Prostate gland (tissue), 2 donors: ENCODE measurements at regions not wholly inside any gene's neighbourhood (a gene's known extent, or its start where the extent isn't known, plus 50 kb on each side); places are given as distances from the start of the nearest gene placed in this dataset.

ENCODE experiments used
- DNase-seq: peaks from one replicate; pipeline ENCODE4 v3.0.0-alpha.2; 2019; ENCODE audit warnings: low spot score
- H3K27ac ChIP-seq, 2 donors: fragments of 200-600 bp; sonication (generic); 2 replicates each; pipeline ENCODE4 v1.5.1; 2017 to 2019
- H3K27me3 ChIP-seq: fragments of 200-600 bp; sonication (generic); replicated peaks from 2 replicates; pipeline ENCODE4 v1.5.1; 2019; ENCODE audit not compliant: insufficient read depth
- H3K36me3 ChIP-seq, 2 donors: fragments of 200-600 bp; sonication (generic); 1 replicate in 1 of 2; 2 replicates in 1 of 2; pipeline versions ENCODE4 v1.5.1 to v1.8.1; 2017 to 2019
- H3K4me1 ChIP-seq: fragments of 200-600 bp; sonication (generic); replicated peaks from 2 replicates; pipeline ENCODE4 v1.5.1; 2019
- H3K4me3 ChIP-seq, 2 donors: fragments of 200-600 bp; sonication (generic); 2 replicates each; pipeline ENCODE4 v1.5.1; 2017 to 2019
- H3K9me3 ChIP-seq: fragments of 200-600 bp; sonication (generic); 2 replicates; pipeline ENCODE4 v1.5.1; 2017
- CTCF ChIP-seq, 4 experiments: fragments of 200-600 bp in 2 of 4; fragments of 450-650 bp in 2 of 4; sonication (generic) in 2 of 4; IDR thresholded peaks; 1 replicate in 3 of 4; 2 replicates in 1 of 4; pipeline ENCODE4 v1.5.1; 2016 to 2019; ENCODE audit warnings: antibody characterized with exemption in 4 of 4, mild to moderate bottlenecking in 2 of 4, moderate library complexity in 2 of 4
- POLR2A ChIP-seq: fragments of 450-650 bp; IDR thresholded peaks from one replicate; pipeline ENCODE4 v1.6.1; 2016; ENCODE audit warnings: antibody characterized with exemption, mild to moderate bottlenecking
- POLR2AphosphoS5 ChIP-seq: sonication (generic); formaldehyde crosslinking; IDR thresholded peaks from one replicate; pipeline ENCODE4 v1.6.1; 2017; ENCODE audit warnings: antibody characterized with exemption
- WGBS: methylation state at CpG from one replicate; pipeline ENCODE4 v1.1.5; 2018; 5-methylcytosine and 5-hydroxymethylcytosine counted together
- intact Hi-C: fragments of 100-400 bp; cut with DNase I; formaldehyde crosslinking; loops from one replicate; pipeline ENCODE4 v1.14.2; 2022

- no peak overlapping the region for H3K27ac ChIP-seq
- no peak overlapping the region for H3K4me3 ChIP-seq
- intact Hi-C loops, result no loop called here
- no peaks in the 10 kb centered on the region for H3K36me3 ChIP-seq
- H3K4me1 ChIP-seq, result no peaks in the 10 kb centered on the region
- WGBS, result 73% methylated on average over 11 of the region's 11 CpGs
- TF ChIP-seq POLR2A (no peak), POLR2AphosphoS5 (no peak), CTCF (IDR thresholded peaks at IDR 0.05) (no peak)
- H3K9me3 ChIP-seq, result no peaks in the 10 kb centered on the region
- DNase-seq, result no peak
- no peaks in the 10 kb centered on the region for H3K27me3 ChIP-seq
Measured at GRCh38 chr12:11499806-11500187, 104.4 kb upstream of the PRB2 start.

GRCh38 chr12:11500188-11500860 lies 105.0 kb upstream of the PRB2 start:
- peak; percentile 77 for DNase-seq
- H3K36me3 ChIP-seq, result no peaks in the 10 kb centered on the region
- no peaks in the 10 kb centered on the region for H3K9me3 ChIP-seq
- intact Hi-C loops, result no loop called here
- H3K27me3 ChIP-seq, result no peaks in the 10 kb centered on the region
- no peak for TF ChIP-seq POLR2A
- TF ChIP-seq CTCF (IDR thresholded peaks at IDR 0.05), result no peak
- TF ChIP-seq POLR2AphosphoS5, result peak; percentile 64
- no peaks in the 10 kb centered on the region for H3K4me1 ChIP-seq
- H3K4me3 ChIP-seq, result no peak overlapping the region
- 4% methylated on average over 61 of the region's 62 CpGs for WGBS
- no peak overlapping the region for H3K27ac ChIP-seq

- no peak for TF ChIP-seq POLR2AphosphoS5
- no peak for TF ChIP-seq CTCF (IDR thresholded peaks at IDR 0.05)
- TF ChIP-seq POLR2A, result no peak
- no peak for DNase-seq
- Histone ChIP-seq H3K27ac (no peak overlapping the region), H3K36me3 (no peaks in the 10 kb centered on the region), H3K27me3 (no peaks in the 10 kb centered on the region), H3K9me3 (no peaks in the 10 kb centered on the region), H3K4me1 (no peaks in the 10 kb centered on the region), H3K4me3 (no peak overlapping the region)
- intact Hi-C loops, result no loop called here
- 15% methylated on average over 14 of the region's 14 CpGs for WGBS
Measured at GRCh38 chr12:11500861-11501230, 105.5 kb upstream of the PRB2 start.

- no peaks in the 10 kb centered on the region for H3K9me3 ChIP-seq
- no peaks in the 10 kb centered on the region for H3K4me1 ChIP-seq
- no peak for DNase-seq
- H3K4me3 ChIP-seq, result no peak overlapping the region
- intact Hi-C loops, result no loop called here
- no peaks in the 10 kb centered on the region for H3K36me3 ChIP-seq
- H3K27me3 ChIP-seq, result no peaks in the 10 kb centered on the region
- H3K27ac ChIP-seq, result no peak overlapping the region
- TF ChIP-seq POLR2A, result no peak
- TF ChIP-seq POLR2AphosphoS5, result no peak
- TF ChIP-seq CTCF (IDR thresholded peaks at IDR 0.05), result no peak
- 29% methylated on average over 4 of the region's 4 CpGs for WGBS
Measured at GRCh38 chr12:11508699-11509098, 113.3 kb upstream of the PRB2 start.

GRCh38 chr12:11509326-11509725 lies 114.0 kb upstream of the PRB2 start:
- intact Hi-C loops, result no loop called here
- DNase-seq, result no peak
- TF ChIP-seq CTCF (IDR thresholded peaks at IDR 0.05) (no peak), POLR2AphosphoS5 (no peak), POLR2A (no peak)

More at GRCh38 chr12:11509326-11509725, 114.0 kb upstream of the PRB2 start:
- Histone ChIP-seq H3K27me3 (no peaks in the 10 kb centered on the region), H3K4me3 (no peak overlapping the region), H3K36me3 (no peaks in the 10 kb centered on the region), H3K9me3 (no peaks in the 10 kb centered on the region), H3K27ac (no peak overlapping the region), H3K4me1 (no peaks in the 10 kb centered on the region)
- WGBS, result 33% methylated on average over 4 of the region's 4 CpGs
